NCI-H146 treated with DMSO at 0.1 percent for 48 hours (cell line): ENCODE measurements at regions not wholly inside any gene's neighbourhood (a gene's known extent, or its start where the extent isn't known, plus 50 kb on each side); places are given as distances from the start of the nearest gene placed in this dataset.

Experiments used
- DNase-seq: peaks from one replicate; lab custom pipeline; 2025; ENCODE audit not compliant: unreplicated experiment; lab: John Stamatoyannopoulos, UW

GRCh38 chr5:74295141-74295540 lies 345.4 kb downstream of the ENC1 start:
- no peak for DNase-seq

GRCh38 chr5:74294231-74294705 lies 346.3 kb downstream of the ENC1 start:
- DNase-seq = no peak

GRCh38 chr5:74293182-74293581 lies 347.3 kb downstream of the ENC1 start:
- no peak for DNase-seq

GRCh38 chr5:74290634-74291241 lies 349.8 kb downstream of the ENC1 start:
- no peak for DNase-seq

- no peak for DNase-seq
These were observed 350.8 kb downstream of the ENC1 start for GRCh38 chr5:74289691-74290090.

- no peak for DNase-seq
These were observed 351.3 kb downstream of the ENC1 start for GRCh38 chr5:74289238-74289637.

- no peak for DNase-seq
These were observed 351.9 kb downstream of the ENC1 start for GRCh38 chr5:74288448-74289108.

GRCh38 chr5:74288038-74288437 lies 352.5 kb downstream of the ENC1 start:
- DNase-seq = no peak

GRCh38 chr5:74286734-74287695 lies 353.5 kb downstream of the ENC1 start:
- DNase-seq = no peak

- DNase-seq = no peak
These were observed 354.8 kb downstream of the ENC1 start for GRCh38 chr5:74285675-74286280.

GRCh38 chr5:74282490-74282889 lies 358.0 kb downstream of the ENC1 start:
- DNase-seq = no peak

- peak; percentile 43 for DNase-seq
These were observed 359.4 kb downstream of the ENC1 start for GRCh38 chr5:74281166-74281565.

GRCh38 chr5:74280306-74280705 lies 360.2 kb downstream of the ENC1 start:
- no peak for DNase-seq

GRCh38 chr5:74279244-74279643 lies 361.3 kb downstream of the ENC1 start:
- no peak for DNase-seq

GRCh38 chr5:74277418-74277817 lies 363.1 kb downstream of the ENC1 start:
- no peak for DNase-seq

- no peak for DNase-seq
These were observed 365.1 kb downstream of the ENC1 start for GRCh38 chr5:74275171-74275992.

GRCh38 chr5:74274326-74274725 lies 366.2 kb downstream of the ENC1 start:
- DNase-seq = no peak

GRCh38 chr5:74272831-74273451 lies 367.6 kb downstream of the ENC1 start:
- no peak for DNase-seq

GRCh38 chr5:74272024-74272775 lies 368.3 kb downstream of the ENC1 start:
- no peak for DNase-seq
